ENCODE measurements at regions not wholly inside any gene's neighbourhood (a gene's known extent, or its start where the extent isn't known, plus 50 kb on each side); places are given as distances from the start of the nearest gene placed in this dataset.

GRCh38 chr1:193771596-193771995, 585.2 kb upstream of the B3GALT2 start:
- TF ChIP-seq, protein P1, sequence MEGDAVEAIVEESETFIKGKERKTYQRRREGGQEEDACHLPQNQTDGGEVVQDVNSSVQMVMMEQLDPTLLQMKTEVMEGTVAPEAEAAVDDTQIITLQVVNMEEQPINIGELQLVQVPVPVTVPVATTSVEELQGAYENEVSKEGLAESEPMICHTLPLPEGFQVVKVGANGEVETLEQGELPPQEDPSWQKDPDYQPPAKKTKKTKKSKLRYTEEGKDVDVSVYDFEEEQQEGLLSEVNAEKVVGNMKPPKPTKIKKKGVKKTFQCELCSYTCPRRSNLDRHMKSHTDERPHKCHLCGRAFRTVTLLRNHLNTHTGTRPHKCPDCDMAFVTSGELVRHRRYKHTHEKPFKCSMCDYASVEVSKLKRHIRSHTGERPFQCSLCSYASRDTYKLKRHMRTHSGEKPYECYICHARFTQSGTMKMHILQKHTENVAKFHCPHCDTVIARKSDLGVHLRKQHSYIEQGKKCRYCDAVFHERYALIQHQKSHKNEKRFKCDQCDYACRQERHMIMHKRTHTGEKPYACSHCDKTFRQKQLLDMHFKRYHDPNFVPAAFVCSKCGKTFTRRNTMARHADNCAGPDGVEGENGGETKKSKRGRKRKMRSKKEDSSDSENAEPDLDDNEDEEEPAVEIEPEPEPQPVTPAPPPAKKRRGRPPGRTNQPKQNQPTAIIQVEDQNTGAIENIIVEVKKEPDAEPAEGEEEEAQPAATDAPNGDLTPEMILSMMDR (IDR thresholded peaks at IDR 0.05; ENCODE audit: low read depth, low read length, poor library complexity, severe bottlenecking): no peak
- no peak for TF ChIP-seq EZH2phosphoT487 (IDR thresholded peaks at IDR 0.05; ENCODE audit: borderline replicate concordance, low read length)
